IMR-90 (cell line): ENCODE measurements at regions not wholly inside any gene's neighbourhood (a gene's known extent, or its start where the extent isn't known, plus 50 kb on each side); places are given as distances from the start of the nearest gene placed in this dataset.

ENCODE experiments used
- ATAC-seq: fragments of 200-7000 bp; cut with Tn5 transposase; 2 replicates; pipeline ENCODE4 v1.9.1; 2020; ENCODE audit warnings: low read depth, mild to moderate bottlenecking, moderate library complexity
- BruUV-seq: library from RNA; stranded (reverse); fragments of 400-500 nt; replicated peaks from 2 replicates; lab custom pipeline; 2021; lab: Mats Ljungman, UMichigan
- CTCF ChIA-PET: fragments of 300-600 bp; formaldehyde crosslinking; extraction: SDS; loops from one replicate; lab custom pipeline; 2021; ENCODE audit warnings: antibody characterized with exemption; lab: Yijun Ruan, JAX
- POLR2A ChIA-PET: fragments of 300-600 bp; sonication (Branson Sonifier 250); formaldehyde crosslinking; loops from one replicate; lab custom pipeline; 2022; ENCODE audit warnings: antibody characterized with exemption; ENCODE audit not compliant: unreplicated experiment; lab: Charles Lee
- DNase-seq: peaks from one replicate; pipeline ENCODE4 v3.0.0; 2013
- H2AFZ ChIP-seq: replicated peaks from 2 replicates; pipeline ENCODE3; 2013; ENCODE audit warnings: low read length, mild to moderate bottlenecking; ENCODE audit not compliant: poor library complexity
- H2AK5ac ChIP-seq: 2 replicates; pipeline ENCODE4 v1.6.1; 2013; ENCODE audit warnings: low read depth, low read length, inconsistent platforms
- H2AK9ac ChIP-seq: replicated peaks from 2 replicates; pipeline ENCODE3; 2013; ENCODE audit warnings: mild to moderate bottlenecking, low read depth, low read length, moderate library complexity; ENCODE audit not compliant: poor library complexity
- H2BK120ac ChIP-seq: 2 replicates; pipeline ENCODE4 v1.6.1; 2013; ENCODE audit warnings: low read depth, low read length, inconsistent platforms
- H2BK15ac ChIP-seq: 3 replicates; pipeline ENCODE4 v1.6.1; 2013; ENCODE audit warnings: low read depth, low read length, inconsistent platforms
- H2BK20ac ChIP-seq: 2 replicates; pipeline ENCODE4 v1.6.1; 2013; ENCODE audit warnings: low read depth, mild to moderate bottlenecking, inconsistent platforms, low read length, moderate library complexity
- H2BK5ac ChIP-seq: 2 replicates; pipeline ENCODE4 v1.6.1; 2013; ENCODE audit warnings: mild to moderate bottlenecking, low read depth, low read length, inconsistent platforms; ENCODE audit not compliant: poor library complexity, severe bottlenecking
- H3K14ac ChIP-seq: replicated peaks from 2 replicates; pipeline ENCODE4 v1.6.1; 2013; ENCODE audit warnings: low read depth, low read length, inconsistent platforms
- H3K18ac ChIP-seq: 2 replicates; pipeline ENCODE4 v1.6.1; 2013; ENCODE audit warnings: low read depth, low read length, control low read depth
- H3K23ac ChIP-seq: 2 replicates; pipeline ENCODE4 v1.6.1; 2013; ENCODE audit warnings: low read depth, low read length, inconsistent platforms
- H3K27ac ChIP-seq: 2 replicates; pipeline ENCODE4 v1.5.1; 2013; ENCODE audit warnings: mild to moderate bottlenecking, control low read depth, low read length; ENCODE audit not compliant: insufficient read depth
- H3K27me3 ChIP-seq: 2 replicates; pipeline ENCODE4 v1.6.1; 2013; ENCODE audit warnings: low read length; ENCODE audit not compliant: control insufficient read depth, insufficient read depth
- H3K36me3 ChIP-seq: 2 replicates; pipeline ENCODE4 v1.6.1; 2013; ENCODE audit warnings: low read length, mixed read lengths; ENCODE audit not compliant: control insufficient read depth, insufficient read depth
- H3K4ac ChIP-seq: 2 replicates; pipeline ENCODE4 v1.6.1; 2013; ENCODE audit warnings: low read depth, low read length, inconsistent platforms
- H3K4me1 ChIP-seq: 2 replicates; pipeline ENCODE4 v1.6.1; 2013; ENCODE audit warnings: low read length, mixed read lengths; ENCODE audit not compliant: control insufficient read depth, insufficient read depth
- H3K4me2 ChIP-seq: 2 replicates; pipeline ENCODE4 v1.6.1; 2013; ENCODE audit warnings: low read depth, mild to moderate bottlenecking, control low read depth, low read length, moderate library complexity
- H3K4me3 ChIP-seq: 2 replicates; pipeline ENCODE4 v1.5.1; 2013; ENCODE audit warnings: low read depth, mild to moderate bottlenecking, control low read depth, low read length, moderate library complexity; ENCODE audit not compliant: insufficient read depth
- H3K56ac ChIP-seq: 2 replicates; pipeline ENCODE4 v1.6.1; 2013; ENCODE audit warnings: low read length, inconsistent platforms; ENCODE audit not compliant: insufficient read depth; ENCODE audit errors: extremely low read depth
- H3K79me1 ChIP-seq, 2 experiments: 2 replicates each; pipeline ENCODE4 v1.6.1; 2013; ENCODE audit warnings: low read length in 2 of 2, inconsistent platforms in 1 of 2, low read depth in 1 of 2
- H3K9ac ChIP-seq: 2 replicates; pipeline ENCODE4 v1.6.1; 2013; ENCODE audit warnings: low read depth, low read length, control low read depth
- H3K9me1 ChIP-seq: 2 replicates; pipeline ENCODE4 v1.6.1; 2013; ENCODE audit warnings: low read length, inconsistent platforms; ENCODE audit not compliant: insufficient read depth
- H3K9me3 ChIP-seq: 2 replicates; pipeline ENCODE4 v1.6.1; 2013; ENCODE audit warnings: low read length; ENCODE audit not compliant: control insufficient read depth, insufficient read depth
- H4K20me1 ChIP-seq: 2 replicates; pipeline ENCODE4 v1.6.1; 2013; ENCODE audit warnings: low read length, inconsistent platforms; ENCODE audit not compliant: insufficient read depth
- H4K5ac ChIP-seq: 2 replicates; pipeline ENCODE4 v1.6.1; 2013; ENCODE audit warnings: mild to moderate bottlenecking, low read depth, low read length, control low read depth
- H4K8ac ChIP-seq, 2 experiments: 2 replicates each; pipeline ENCODE4 v1.6.1; 2013; ENCODE audit warnings: low read depth in 2 of 2, low read length in 2 of 2, control low read depth in 1 of 2, inconsistent platforms in 1 of 2
- H4K91ac ChIP-seq: 2 replicates; pipeline ENCODE4 v1.6.1; 2013; ENCODE audit warnings: low read depth, low read length, inconsistent platforms; ENCODE audit not compliant: insufficient read depth
- RFX5 ChIP-seq: IDR thresholded peaks from 2 replicates; pipeline ENCODE4 v1.8.0; 2012; ENCODE audit warnings: low read depth, mild to moderate bottlenecking, low read length, moderate library complexity
- WGBS, 2 experiments: methylation state at CpG; one replicate each; pipeline versions ENCODE4 v1.1.5 to v1.1.7; 2013; ENCODE audit warnings: missing lambda C conversion rate in 2 of 2; ENCODE audit not compliant: insufficient read length in 1 of 2; ENCODE audit errors: extremely low coverage in 2 of 2; 5-methylcytosine and 5-hydroxymethylcytosine counted together
- dilution Hi-C: fragments of 300-500 bp; cut with HindIII; formaldehyde crosslinking; loops from one replicate; pipeline ENCODE4 v1.14.3; 2018; ENCODE audit warnings: low sequenced_read_pairs; ENCODE audit not compliant: unreplicated experiment
- in situ Hi-C: fragments of 300-500 bp; cut with MboI; formaldehyde crosslinking; loops from 3 replicates; pipeline ENCODE4 v1.14.3; 2019; ENCODE audit warnings: low sequenced_read_pairs, inconsistent platforms, mixed read lengths
- intact Hi-C: fragments of 100-400 bp; cut with micrococcal nuclease; formaldehyde crosslinking; loops from 2 replicates; pipeline ENCODE4 v1.10.0; 2022

GRCh38 chr1:57898531-57898930 is 474.7 kb upstream of the DAB1 start:
- no peak overlapping the region for H2BK120ac ChIP-seq
- H2BK20ac ChIP-seq = no peak overlapping the region
- no peak overlapping the region for H3K14ac ChIP-seq
- H3K23ac ChIP-seq = no peak overlapping the region
- H3K4ac ChIP-seq = no peak overlapping the region
- H3K4me2 ChIP-seq = no peak overlapping the region
- no peaks in the 10 kb centered on the region for H3K27me3 ChIP-seq
- ChIA-PET POLR2A (no interaction called here), CTCF (no interaction called here)
- no peak for ATAC-seq
- H3K9me3 ChIP-seq = no peaks in the 10 kb centered on the region
- no peak overlapping the region for H3K18ac ChIP-seq
- H2AK5ac ChIP-seq = no peak overlapping the region
- H2BK15ac ChIP-seq = no peak overlapping the region
- H3K4me1 ChIP-seq = no peaks in the 10 kb centered on the region
- in situ Hi-C loops (no loop called here), dilution Hi-C loops (no loop called here), intact Hi-C loops (no loop called here)
- BruUV-seq = no TSS peak
- H2AK9ac ChIP-seq = no peak overlapping the region
- H4K91ac ChIP-seq = no peak overlapping the region
- H3K27ac ChIP-seq = no peak overlapping the region
- no peak overlapping the region for H4K8ac ChIP-seq
- H3K4me3 ChIP-seq = no peak overlapping the region
- H4K20me1 ChIP-seq = no peaks in the 10 kb centered on the region
- no peak overlapping the region for H3K9ac ChIP-seq
- H2BK5ac ChIP-seq = no peak overlapping the region
- no peaks in the 10 kb centered on the region for H3K9me1 ChIP-seq
- H2AFZ ChIP-seq = no peak overlapping the region
- H3K79me1 ChIP-seq = no peaks in the 10 kb centered on the region
- no CpG with 5 or more reads among the region's 7 CpGs for WGBS, 2 experiments
- TF ChIP-seq RFX5 = no peak
- DNase-seq = no peak
- H3K36me3 ChIP-seq = no peaks in the 10 kb centered on the region
- no peak overlapping the region for H3K56ac ChIP-seq
- no peak overlapping the region for H4K5ac ChIP-seq
